WTC11 (cell line): ENCODE measurements at regions not wholly inside any gene's neighbourhood (a gene's known extent, or its start where the extent isn't known, plus 50 kb on each side); places are given as distances from the start of the nearest gene placed in this dataset.

Experiments
- ATAC-seq: fragments of 200-7000 bp; cut with Tn5 transposase; 2 replicates; pipeline ENCODE4 v1.10.0; 2021; ENCODE audit warnings: mild to moderate bottlenecking, moderate library complexity
- CTCF ChIA-PET: fragments of 300-600 bp; sonication (Branson Sonifier 250); formaldehyde crosslinking; loops from one replicate; lab custom pipeline; 2021; ENCODE audit warnings: antibody characterized with exemption; lab: Charles Lee
- POLR2A ChIA-PET: fragments of 350-600 bp; sonication (Branson Sonifier 250); formaldehyde crosslinking; loops from one replicate; lab custom pipeline; 2021; ENCODE audit warnings: antibody characterized with exemption; lab: Charles Lee
- DNase-seq: peaks from one replicate; pipeline ENCODE4 v3.0.0; 2021; ENCODE audit warnings: low spot score
- H3K27ac Mint-ChIP-seq: 2 replicates; pipeline ENCODE4 v1.8.0; 2021; ENCODE audit warnings: mixed read lengths
- H3K27me3 Mint-ChIP-seq: 2 replicates; pipeline ENCODE4 v1.8.0; 2021; ENCODE audit warnings: low read depth, mild to moderate bottlenecking, moderate library complexity, mixed read lengths
- H3K36me3 Mint-ChIP-seq: 2 replicates; pipeline ENCODE4 v1.8.0; 2021; ENCODE audit warnings: mixed read lengths
- H3K4me1 Mint-ChIP-seq: 2 replicates; pipeline ENCODE4 v1.8.0; 2022; ENCODE audit warnings: mixed read lengths
- H3K4me3 Mint-ChIP-seq: 2 replicates; pipeline ENCODE4 v1.8.0; 2021; ENCODE audit warnings: mild to moderate bottlenecking, moderate library complexity, mixed read lengths
- H3K9me3 Mint-ChIP-seq: 2 replicates; pipeline ENCODE4 v1.8.0; 2021; ENCODE audit warnings: mixed read lengths
- E2F4 ChIP-seq: sonication (generic); formaldehyde crosslinking; IDR thresholded peaks from 2 replicates; pipeline ENCODE4 v1.8.1; 2022; ENCODE audit warnings: low read depth, mild to moderate bottlenecking, moderate library complexity, missing genetic modification reagents, borderline replicate concordance
- GABPB1 ChIP-seq: sonication (generic); formaldehyde crosslinking; IDR thresholded peaks from 2 replicates; pipeline ENCODE4 v1.8.1; 2023; ENCODE audit warnings: mild to moderate bottlenecking, missing genetic modification reagents
- GTF2I ChIP-seq: fragments of 250-450 bp; sonication (Bioruptor Pico); conservative IDR thresholded peaks from 2 replicates; pipeline ENCODE4 v1.4.0; 2021; ENCODE audit warnings: mild to moderate bottlenecking
- IRF1 ChIP-seq: sonication (generic); formaldehyde crosslinking; IDR thresholded peaks from 2 replicates; pipeline ENCODE4 v1.8.0; 2023; ENCODE audit warnings: missing genetic modification reagents
- KAT7 ChIP-seq: sonication (generic); formaldehyde crosslinking; IDR thresholded peaks from 2 replicates; pipeline ENCODE4 v1.8.1; 2023; ENCODE audit warnings: missing genetic modification reagents, mild to moderate bottlenecking, borderline replicate concordance
- MLX ChIP-seq: sonication (generic); formaldehyde crosslinking; IDR thresholded peaks from 2 replicates; pipeline ENCODE4 v1.8.1; 2023; ENCODE audit warnings: mild to moderate bottlenecking, missing genetic modification reagents, moderate library complexity
- OVOL2 ChIP-seq: fragments of 250-450 bp; sonication (Bioruptor Pico); IDR thresholded peaks from 2 replicates; pipeline ENCODE4 v1.9.0; 2021; ENCODE audit warnings: mild to moderate bottlenecking, borderline replicate concordance
- SOX15 ChIP-seq: fragments of 250-450 bp; sonication (Bioruptor Pico); IDR thresholded peaks from 2 replicates; pipeline ENCODE4 v1.9.0; 2021; ENCODE audit warnings: mild to moderate bottlenecking
- SP1 ChIP-seq: sonication (generic); formaldehyde crosslinking; conservative IDR thresholded peaks from 2 replicates; pipeline ENCODE4 v1.8.1; 2022; ENCODE audit warnings: missing genetic modification reagents
- STAT6 ChIP-seq: sonication (generic); formaldehyde crosslinking; conservative IDR thresholded peaks from 2 replicates; pipeline ENCODE4 v1.8.1; 2023; ENCODE audit warnings: mild to moderate bottlenecking, low read depth, missing genetic modification reagents, moderate library complexity
- TCF7 ChIP-seq: sonication (generic); formaldehyde crosslinking; IDR thresholded peaks from 2 replicates; pipeline ENCODE4 v1.8.0; 2022; ENCODE audit warnings: mild to moderate bottlenecking, low read depth, missing genetic modification reagents, moderate library complexity
- USF1 ChIP-seq: sonication (generic); formaldehyde crosslinking; IDR thresholded peaks from 2 replicates; pipeline ENCODE4 v1.8.0; 2022; ENCODE audit warnings: mild to moderate bottlenecking, missing genetic modification reagents
- USF2 ChIP-seq: sonication (generic); formaldehyde crosslinking; IDR thresholded peaks from 2 replicates; pipeline ENCODE4 v1.8.1; 2023; ENCODE audit warnings: mild to moderate bottlenecking, missing genetic modification reagents, moderate library complexity
- ZBTB21 ChIP-seq: sonication (generic); formaldehyde crosslinking; IDR thresholded peaks from 2 replicates; pipeline ENCODE4 v1.8.1; 2023; ENCODE audit warnings: mild to moderate bottlenecking, missing genetic modification reagents, borderline replicate concordance
- ZBTB43 ChIP-seq: sonication (generic); formaldehyde crosslinking; IDR thresholded peaks from 2 replicates; pipeline ENCODE4 v1.8.1; 2023; ENCODE audit warnings: mild to moderate bottlenecking, missing genetic modification reagents
- ZNF121 ChIP-seq: sonication (generic); formaldehyde crosslinking; IDR thresholded peaks from 2 replicates; pipeline ENCODE4 v1.8.0; 2023; ENCODE audit warnings: missing genetic modification reagents
- ZNF219 ChIP-seq: sonication (generic); formaldehyde crosslinking; IDR thresholded peaks from 2 replicates; pipeline ENCODE4 v1.8.0; 2023; ENCODE audit warnings: missing genetic modification reagents, mild to moderate bottlenecking, borderline replicate concordance
- ZNF317 ChIP-seq: sonication (generic); formaldehyde crosslinking; IDR thresholded peaks from 2 replicates; pipeline ENCODE4 v1.8.1; 2023; ENCODE audit warnings: low read depth, mild to moderate bottlenecking, moderate library complexity, missing genetic modification reagents, borderline replicate concordance
- ZNF396 ChIP-seq: fragments of 250-450 bp; sonication (Bioruptor Pico); IDR thresholded peaks from 2 replicates; pipeline ENCODE4 v1.8.0; 2021; ENCODE audit warnings: mild to moderate bottlenecking, moderate library complexity, borderline replicate concordance
- ZNF416 ChIP-seq: fragments of 250-450 bp; sonication (Bioruptor Pico); IDR thresholded peaks from 2 replicates; pipeline ENCODE4 v1.9.0; 2021; ENCODE audit warnings: mild to moderate bottlenecking, inconsistent platforms

GRCh38 chr2:217412721-217413120 lies 552.9 kb upstream of the TNP1 start (continued):
- TF ChIP-seq STAT6 (CRISPR knock-in tag) (no peak), USF2 (CRISPR knock-in tag) (no peak), TCF7 (CRISPR knock-in tag) (no peak), GTF2I (CRISPR knock-in tag) (no peak), KAT7 (CRISPR knock-in tag) (no peak), USF1 (CRISPR knock-in tag) (no peak), ZNF317 (CRISPR knock-in tag) (no peak)

GRCh38 chr2:217412277-217412676 lies 552.4 kb upstream of the TNP1 start:
- Mint-ChIP-seq H3K27me3 (no peaks in the 10 kb centered on the region), H3K27ac (no peak overlapping the region), H3K36me3 (no peaks in the 10 kb centered on the region), H3K9me3 (peaks cover 6% of the 10 kb centered on the region), H3K4me1 (no peaks in the 10 kb centered on the region), H3K4me3 (no peak overlapping the region)
- CTCF ChIA-PET = no interaction called here
- TF ChIP-seq SOX15 = no peak
- TF ChIP-seq GABPB1 (CRISPR knock-in tag) = no peak
- no peak for TF ChIP-seq MLX (CRISPR knock-in tag)
- no peak for TF ChIP-seq USF1 (CRISPR knock-in tag)
- no peak for TF ChIP-seq E2F4 (CRISPR knock-in tag)
- no peak for TF ChIP-seq ZNF219 (CRISPR knock-in tag)
- no peak for TF ChIP-seq IRF1 (CRISPR knock-in tag)
- TF ChIP-seq ZNF121 (CRISPR knock-in tag) = no peak
- TF ChIP-seq ZBTB43 (CRISPR knock-in tag) = no peak
- no peak for TF ChIP-seq SP1 (CRISPR knock-in tag)
- TF ChIP-seq OVOL2 (CRISPR knock-in tag) = no peak
- no peak for TF ChIP-seq ZNF396 (CRISPR knock-in tag)
- TF ChIP-seq ZNF416 (CRISPR knock-in tag) = no peak
- no peak for TF ChIP-seq ZBTB21 (CRISPR knock-in tag)
- POLR2A ChIA-PET = no interaction called here
- DNase-seq (no peak), ATAC-seq (no peak)
